MM.1S (cell line): ENCODE measurements at regions not wholly inside any gene's neighbourhood (a gene's known extent, or its start where the extent isn't known, plus 50 kb on each side); places are given as distances from the start of the nearest gene placed in this dataset.

Experiments used
- DNase-seq: peaks from one replicate; pipeline ENCODE4 v3.0.0-alpha.2; 2015
- H2AFZ ChIP-seq: fragments of 300-600 bp; sonication (generic); 2 replicates; pipeline ENCODE4 v1.6.0; 2016; ENCODE audit warnings: antibody characterized with exemption, low read length
- H3F3A ChIP-seq: fragments of 300-600 bp; sonication (generic); 2 replicates; pipeline ENCODE4 v1.6.1; 2016; ENCODE audit warnings: mild to moderate bottlenecking, antibody characterized with exemption, low read length, moderate library complexity, mixed read lengths; ENCODE audit not compliant: insufficient read depth
- H3K27ac ChIP-seq: fragments of 300-600 bp; sonication (generic); 2 replicates; pipeline ENCODE4 v1.5.1; 2016; ENCODE audit warnings: mild to moderate bottlenecking, low read length
- H3K27me3 ChIP-seq: fragments of 300-600 bp; sonication (generic); replicated peaks from 2 replicates; pipeline ENCODE4 v1.6.0; 2016; ENCODE audit warnings: low read length; ENCODE audit not compliant: insufficient read depth
- H3K36me3 ChIP-seq: fragments of 300-600 bp; sonication (generic); replicated peaks from 2 replicates; pipeline ENCODE4 v1.6.1; 2016; ENCODE audit warnings: mild to moderate bottlenecking, low read length, mixed read lengths; ENCODE audit not compliant: insufficient read depth
- H3K4me1 ChIP-seq: fragments of 300-600 bp; sonication (generic); 2 replicates; pipeline ENCODE4 v1.6.1; 2016; ENCODE audit warnings: low read length, mixed read lengths
- H3K4me2 ChIP-seq: fragments of 300-600 bp; sonication (generic); 2 replicates; pipeline ENCODE4 v1.6.0; 2016; ENCODE audit warnings: low read depth, low read length
- H3K4me3 ChIP-seq: fragments of 300-600 bp; sonication (generic); 2 replicates; pipeline ENCODE4 v1.5.1; 2016; ENCODE audit warnings: low read length, mixed read lengths
- H3K79me2 ChIP-seq: fragments of 300-600 bp; sonication (generic); 2 replicates; pipeline ENCODE4 v1.6.1; 2016; ENCODE audit warnings: mixed run types, low read length, mixed read lengths
- H3K9ac ChIP-seq: fragments of 300-600 bp; sonication (generic); 2 replicates; pipeline ENCODE4 v1.6.1; 2016; ENCODE audit warnings: low read length, mixed read lengths
- H3K9me2 ChIP-seq: fragments of 300-600 bp; sonication (generic); replicated peaks from 2 replicates; pipeline ENCODE4 v1.6.1; 2016; ENCODE audit warnings: mild to moderate bottlenecking, low read length, mixed read lengths; ENCODE audit not compliant: insufficient read depth
- H3K9me3 ChIP-seq: fragments of 300-600 bp; sonication (generic); replicated peaks from 2 replicates; pipeline ENCODE4 v1.6.1; 2016; ENCODE audit warnings: mild to moderate bottlenecking, low read length, mixed read lengths; ENCODE audit not compliant: insufficient read depth
- H4K20me1 ChIP-seq: fragments of 300-600 bp; sonication (generic); 2 replicates; pipeline ENCODE4 v1.6.1; 2016; ENCODE audit warnings: mild to moderate bottlenecking, low read length, moderate library complexity, mixed read lengths; ENCODE audit not compliant: insufficient read depth
- EZH2 ChIP-seq: fragments of 300-600 bp; sonication (generic); optimal IDR thresholded peaks from 2 replicates; pipeline ENCODE3; 2017; ENCODE audit warnings: low read depth, mild to moderate bottlenecking, antibody characterized with exemption, low read length, mixed read lengths
- EZH2phosphoT487 ChIP-seq: fragments of 300-600 bp; sonication (generic); IDR thresholded peaks from 2 replicates; pipeline ENCODE4 v1.6.1; 2018; ENCODE audit warnings: antibody characterized with exemption, low read length
- TF ChIP-seq, protein P1 (sequence below): fragments of 300-600 bp; sonication (generic); IDR thresholded peaks from 2 replicates; pipeline ENCODE4 v1.5.1; 2016; ENCODE audit warnings: antibody characterized with exemption, low read length, mixed read lengths

DNA sequence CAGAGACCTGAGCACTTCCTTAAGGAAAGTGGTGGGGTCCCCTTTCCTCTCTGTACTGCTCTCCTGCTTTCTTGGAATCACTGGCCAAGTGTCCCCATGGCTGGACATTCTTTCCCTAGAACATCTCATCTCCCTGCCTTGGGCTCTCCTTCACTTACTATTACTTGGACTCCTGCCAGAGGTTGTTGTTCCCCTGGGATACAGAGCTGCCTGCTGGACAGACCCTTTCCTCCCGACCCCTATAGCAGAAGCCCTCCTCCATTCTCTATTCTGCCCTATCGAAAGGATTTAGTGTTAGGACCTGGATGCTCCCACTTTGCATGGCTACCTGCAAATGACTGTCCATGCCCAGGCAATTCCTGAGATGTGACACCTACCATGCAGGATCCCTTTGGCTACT, 164.3 kb upstream of the PODXL start:
- H3K36me3 ChIP-seq: no peaks in the 10 kb centered on the region
- H4K20me1 ChIP-seq: no peaks in the 10 kb centered on the region

DNA sequence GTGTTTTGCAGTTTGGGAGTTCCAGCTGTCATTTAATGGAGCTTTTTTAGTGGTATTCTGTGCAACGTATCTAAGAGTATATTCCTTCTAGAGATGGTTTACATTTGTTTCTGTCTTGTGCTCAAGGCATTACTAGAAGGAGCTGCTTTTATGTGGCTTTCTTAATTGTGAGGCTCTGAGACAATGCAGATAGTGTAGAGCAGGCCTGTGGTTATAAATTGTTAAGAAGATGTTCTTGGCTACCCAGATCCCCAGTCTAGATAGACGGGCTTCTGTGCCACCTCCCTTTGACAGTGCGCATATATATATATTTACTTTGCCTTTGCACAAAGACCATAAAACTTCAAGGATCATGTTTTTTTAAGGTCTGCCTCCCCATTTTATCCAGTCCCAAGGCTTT, 160.8 kb upstream of the PODXL start:
- no peaks in the 10 kb centered on the region for H3K36me3 ChIP-seq
- no peaks in the 10 kb centered on the region for H3K9me3 ChIP-seq
- no peaks in the 10 kb centered on the region for H3K9me2 ChIP-seq
- no peak overlapping the region for H3K9ac ChIP-seq
- no peak for DNase-seq
- no peak overlapping the region for H3K4me3 ChIP-seq
- no peak overlapping the region for H2AFZ ChIP-seq
- no peaks in the 10 kb centered on the region for H3K79me2 ChIP-seq
- no peak overlapping the region for H3K27ac ChIP-seq
- H4K20me1 ChIP-seq: no peaks in the 10 kb centered on the region
- no peaks in the 10 kb centered on the region for H3K4me1 ChIP-seq
- no peaks in the 10 kb centered on the region for H3K27me3 ChIP-seq
- TF ChIP-seq, protein P1, sequence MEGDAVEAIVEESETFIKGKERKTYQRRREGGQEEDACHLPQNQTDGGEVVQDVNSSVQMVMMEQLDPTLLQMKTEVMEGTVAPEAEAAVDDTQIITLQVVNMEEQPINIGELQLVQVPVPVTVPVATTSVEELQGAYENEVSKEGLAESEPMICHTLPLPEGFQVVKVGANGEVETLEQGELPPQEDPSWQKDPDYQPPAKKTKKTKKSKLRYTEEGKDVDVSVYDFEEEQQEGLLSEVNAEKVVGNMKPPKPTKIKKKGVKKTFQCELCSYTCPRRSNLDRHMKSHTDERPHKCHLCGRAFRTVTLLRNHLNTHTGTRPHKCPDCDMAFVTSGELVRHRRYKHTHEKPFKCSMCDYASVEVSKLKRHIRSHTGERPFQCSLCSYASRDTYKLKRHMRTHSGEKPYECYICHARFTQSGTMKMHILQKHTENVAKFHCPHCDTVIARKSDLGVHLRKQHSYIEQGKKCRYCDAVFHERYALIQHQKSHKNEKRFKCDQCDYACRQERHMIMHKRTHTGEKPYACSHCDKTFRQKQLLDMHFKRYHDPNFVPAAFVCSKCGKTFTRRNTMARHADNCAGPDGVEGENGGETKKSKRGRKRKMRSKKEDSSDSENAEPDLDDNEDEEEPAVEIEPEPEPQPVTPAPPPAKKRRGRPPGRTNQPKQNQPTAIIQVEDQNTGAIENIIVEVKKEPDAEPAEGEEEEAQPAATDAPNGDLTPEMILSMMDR: no peak
- no peak for TF ChIP-seq EZH2phosphoT487
- no peak overlapping the region for H3K4me2 ChIP-seq
- no peaks in the 10 kb centered on the region for H3F3A ChIP-seq

More for the DNA sequence above, 164.3 kb upstream of the PODXL start:
- no peak for TF ChIP-seq EZH2
- no peak for TF ChIP-seq EZH2phosphoT487
- TF ChIP-seq, protein P1: no peak
- Histone ChIP-seq H3K4me2 (no peak overlapping the region), H2AFZ (no peak overlapping the region), H3K79me2 (no peaks in the 10 kb centered on the region), H3K27ac (no peak overlapping the region), H3K9me3 (no peaks in the 10 kb centered on the region), H3K9me2 (no peaks in the 10 kb centered on the region), H3F3A (no peaks in the 10 kb centered on the region), H3K4me1 (no peaks in the 10 kb centered on the region), H3K27me3 (no peaks in the 10 kb centered on the region), H3K9ac (no peak overlapping the region), H3K4me3 (no peak overlapping the region)
- no peak for DNase-seq

DNA sequence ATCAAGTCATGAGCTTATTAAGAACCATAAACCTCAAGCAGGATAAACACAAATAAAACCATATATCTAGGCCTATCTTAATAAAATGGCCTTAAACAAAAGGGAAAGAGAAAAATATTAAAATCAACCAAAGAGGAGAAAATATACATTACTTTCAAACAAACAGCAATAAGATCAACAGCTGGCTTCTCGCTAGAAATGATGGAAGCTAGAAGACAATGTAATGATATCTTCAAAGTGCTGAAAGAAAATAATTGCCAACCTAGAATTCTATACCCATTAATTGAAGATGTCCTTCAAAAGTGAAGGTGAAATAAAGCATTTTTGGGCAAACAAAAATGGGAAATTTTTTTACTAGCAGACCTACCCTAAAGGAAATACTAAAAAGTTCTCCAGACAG, 142.9 kb upstream of the PODXL start:
- Histone ChIP-seq H3K4me1 (no peaks in the 10 kb centered on the region), H3F3A (no peaks in the 10 kb centered on the region), H4K20me1 (no peaks in the 10 kb centered on the region), H3K27ac (no peak overlapping the region), H3K36me3 (no peaks in the 10 kb centered on the region), H3K4me3 (no peak overlapping the region), H3K9me2 (no peaks in the 10 kb centered on the region), H3K9ac (no peak overlapping the region), H3K9me3 (no peaks in the 10 kb centered on the region), H2AFZ (no peak overlapping the region), H3K79me2 (no peaks in the 10 kb centered on the region), H3K4me2 (no peak overlapping the region), H3K27me3 (no peaks in the 10 kb centered on the region)
- TF ChIP-seq EZH2phosphoT487 (no peak), EZH2 (no peak)
- TF ChIP-seq, protein P1: no peak
- DNase-seq: no peak
